ENCODE measurements at regions not wholly inside any gene's neighbourhood (a gene's known extent, or its start where the extent isn't known, plus 50 kb on each side); places are given as distances from the start of the nearest gene placed in this dataset.

DNA sequence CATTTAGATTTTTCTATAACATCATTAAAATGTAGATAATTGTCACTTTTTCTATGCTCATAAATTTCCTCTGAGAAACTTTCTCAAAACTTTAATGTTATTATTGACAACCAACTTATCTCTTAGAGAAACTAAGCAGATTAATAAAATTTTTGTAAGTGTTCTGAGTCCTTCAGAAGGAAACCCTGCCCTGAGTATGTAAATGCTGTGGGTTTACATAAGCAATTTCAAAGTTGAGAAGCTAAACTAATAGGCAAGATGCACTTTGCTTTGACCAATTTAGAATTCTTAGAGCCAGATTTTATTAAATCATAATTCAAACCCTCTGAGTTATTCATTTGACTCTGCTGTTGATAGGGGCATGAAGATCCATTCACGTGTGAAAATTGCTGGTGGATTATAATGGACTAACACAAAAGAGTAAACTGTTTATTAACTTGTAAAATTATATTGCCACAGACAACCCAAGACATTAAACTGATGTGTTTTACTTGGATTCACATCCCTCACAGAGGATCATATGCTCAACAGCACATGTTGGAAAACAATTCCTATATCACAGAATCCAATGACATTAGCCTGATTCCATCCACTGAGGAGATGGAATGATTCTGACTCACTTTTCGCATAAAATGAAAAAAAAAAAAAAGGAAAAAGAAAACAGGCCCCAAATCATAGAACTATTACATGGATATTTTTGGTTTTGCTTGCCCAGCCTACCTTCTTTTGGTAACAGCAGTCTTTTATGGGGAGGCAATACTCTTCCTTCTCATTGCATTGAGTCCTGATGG is 453.7 kb upstream of the HTR2A start:
- TF ChIP-seq, protein P1, sequence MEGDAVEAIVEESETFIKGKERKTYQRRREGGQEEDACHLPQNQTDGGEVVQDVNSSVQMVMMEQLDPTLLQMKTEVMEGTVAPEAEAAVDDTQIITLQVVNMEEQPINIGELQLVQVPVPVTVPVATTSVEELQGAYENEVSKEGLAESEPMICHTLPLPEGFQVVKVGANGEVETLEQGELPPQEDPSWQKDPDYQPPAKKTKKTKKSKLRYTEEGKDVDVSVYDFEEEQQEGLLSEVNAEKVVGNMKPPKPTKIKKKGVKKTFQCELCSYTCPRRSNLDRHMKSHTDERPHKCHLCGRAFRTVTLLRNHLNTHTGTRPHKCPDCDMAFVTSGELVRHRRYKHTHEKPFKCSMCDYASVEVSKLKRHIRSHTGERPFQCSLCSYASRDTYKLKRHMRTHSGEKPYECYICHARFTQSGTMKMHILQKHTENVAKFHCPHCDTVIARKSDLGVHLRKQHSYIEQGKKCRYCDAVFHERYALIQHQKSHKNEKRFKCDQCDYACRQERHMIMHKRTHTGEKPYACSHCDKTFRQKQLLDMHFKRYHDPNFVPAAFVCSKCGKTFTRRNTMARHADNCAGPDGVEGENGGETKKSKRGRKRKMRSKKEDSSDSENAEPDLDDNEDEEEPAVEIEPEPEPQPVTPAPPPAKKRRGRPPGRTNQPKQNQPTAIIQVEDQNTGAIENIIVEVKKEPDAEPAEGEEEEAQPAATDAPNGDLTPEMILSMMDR (optimal IDR thresholded peaks at IDR 0.05 in 1 of 3, IDR thresholded peaks at IDR 0.05 in 1 of 3, conservative IDR thresholded peaks at IDR 0.05 in 1 of 3; ENCODE audit: extremely low read depth in 1 of 3, insufficient read depth in 2 of 3, low read length in 3 of 3) = no peak
- no peak for TF ChIP-seq EZH2 (IDR thresholded peaks at IDR 0.05; ENCODE audit: low read length)
